ENCODE measurements at regions not wholly inside any gene's neighbourhood (a gene's known extent, or its start where the extent isn't known, plus 50 kb on each side); places are given as distances from the start of the nearest gene placed in this dataset.
"Not testable (repeated sequence)": the region's sequence is repeated elsewhere in the genome, so short reads cannot be mapped to it uniquely, and the experiment has no call there.

DNA sequence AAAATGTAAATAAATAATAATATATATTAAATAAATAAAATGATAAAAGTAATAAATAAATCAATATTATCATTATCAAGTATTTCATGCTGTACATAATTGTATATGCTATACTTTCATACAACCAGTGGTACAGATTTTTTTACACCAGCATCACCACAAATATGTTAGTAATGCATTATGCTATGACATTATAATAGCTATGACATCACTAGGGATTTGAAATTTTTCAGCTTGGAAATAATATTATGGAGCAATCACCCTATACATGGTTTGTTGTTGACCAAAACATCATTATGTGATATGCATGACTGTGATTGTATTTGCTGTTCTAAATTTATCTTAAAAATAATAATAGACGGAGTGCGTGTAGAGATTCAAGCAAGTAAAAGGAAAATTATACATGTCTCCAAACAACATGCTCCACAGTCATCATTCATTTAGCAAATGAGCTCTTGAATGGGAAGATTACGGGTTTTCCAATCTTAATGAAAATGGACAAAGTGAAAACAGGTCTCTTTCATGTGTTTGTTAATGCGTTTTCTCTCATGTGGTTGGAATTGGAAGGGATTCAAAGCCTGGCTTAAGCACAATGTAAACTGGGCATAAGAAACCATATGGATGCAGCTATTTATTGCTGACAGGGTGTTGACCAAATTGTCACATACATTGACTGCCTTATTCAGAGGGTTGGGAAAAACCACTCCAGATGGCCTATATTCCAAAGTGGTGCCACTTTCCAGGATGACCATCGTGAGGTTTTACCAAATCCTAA lies 643.0 kb upstream of the RGMB start:
- ATAC-seq (replicated peaks), result no peak
- no peak overlapping the region for H3K27ac Mint-ChIP-seq
- H3K9me3 Mint-ChIP-seq, result no peaks in the 10 kb centered on the region
- no peaks in the 10 kb centered on the region for H3K36me3 Mint-ChIP-seq (ENCODE audit: low read depth)
- no peak overlapping the region for H3K4me3 Mint-ChIP-seq
- H3K4me1 Mint-ChIP-seq, result no peaks in the 10 kb centered on the region
- H3K27me3 Mint-ChIP-seq, result peaks cover 4% of the 10 kb centered on the region

DNA sequence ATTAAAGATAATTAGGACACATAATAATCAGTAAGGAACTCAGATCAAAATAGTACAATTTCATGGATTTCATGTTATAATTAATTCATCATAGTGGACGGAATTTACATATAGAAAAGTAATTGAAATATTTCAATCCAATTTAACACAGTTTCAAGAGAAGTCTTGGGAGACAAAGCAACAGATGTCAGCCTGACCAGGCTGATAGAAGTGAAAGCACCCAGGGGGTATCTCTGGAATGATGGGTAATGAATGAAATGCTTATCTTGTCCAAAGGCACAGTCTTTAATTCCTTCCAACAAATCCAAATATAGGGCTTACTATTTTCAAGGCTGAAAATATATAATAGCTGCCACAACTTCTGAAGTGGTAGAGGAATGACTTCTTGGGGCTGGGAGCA lies 629.3 kb upstream of the RGMB start:
- no peaks in the 10 kb centered on the region for H3K9me3 Mint-ChIP-seq
- H3K36me3 Mint-ChIP-seq (ENCODE audit: low read depth), result no peaks in the 10 kb centered on the region
- no peak overlapping the region for H3K4me3 Mint-ChIP-seq
- H3K4me1 Mint-ChIP-seq, result no peaks in the 10 kb centered on the region
- no peak overlapping the region for H3K27ac Mint-ChIP-seq
- no peak for ATAC-seq (replicated peaks)
- H3K27me3 Mint-ChIP-seq, result no peaks in the 10 kb centered on the region

DNA sequence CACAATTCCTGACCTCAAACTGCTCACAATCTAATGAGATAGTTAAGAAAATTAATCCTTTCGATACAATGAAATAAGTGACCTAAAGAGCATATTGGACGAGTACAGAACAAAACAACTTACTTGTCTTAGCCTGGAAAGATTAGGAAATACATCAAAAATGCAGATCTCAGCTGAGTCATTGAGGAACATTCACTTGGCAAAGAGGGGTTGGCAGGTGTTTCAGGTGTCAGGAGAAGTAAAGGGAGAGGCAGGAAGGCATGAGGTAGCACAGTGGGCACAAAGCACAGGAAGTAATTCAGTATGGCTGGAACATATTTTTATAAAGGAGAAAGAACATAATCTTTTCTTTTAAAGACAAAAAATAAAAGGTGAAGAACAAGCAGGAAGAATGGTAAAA lies 628.8 kb upstream of the RGMB start:
- Mint-ChIP-seq H3K36me3 (ENCODE audit: low read depth) (no peaks in the 10 kb centered on the region), H3K27me3 (no peaks in the 10 kb centered on the region), H3K4me3 (no peak overlapping the region), H3K27ac (no peak overlapping the region), H3K4me1 (no peaks in the 10 kb centered on the region), H3K9me3 (no peaks in the 10 kb centered on the region)
- no peak for ATAC-seq (replicated peaks)

DNA sequence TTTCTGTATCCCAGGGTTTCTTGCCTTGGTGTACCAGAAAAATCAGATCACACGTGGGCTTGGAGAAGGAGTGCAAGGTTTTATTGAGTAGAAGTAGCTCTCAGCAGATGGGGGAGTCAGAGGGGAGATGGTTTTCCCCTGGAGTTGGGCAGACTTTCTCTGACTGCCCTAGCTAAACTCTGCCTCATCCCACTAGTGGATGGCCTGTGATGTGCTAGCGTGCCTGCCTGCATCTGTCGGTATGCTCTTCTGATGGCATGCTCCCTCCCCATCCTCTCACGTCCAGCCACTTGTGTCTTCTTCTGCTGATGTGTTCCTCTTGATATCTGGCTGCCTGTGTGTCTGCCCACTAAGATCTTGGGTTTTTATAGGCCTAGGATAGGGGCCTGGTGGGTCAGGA lies 616.1 kb upstream of the RGMB start:
- no peaks in the 10 kb centered on the region for H3K36me3 Mint-ChIP-seq (ENCODE audit: low read depth)
- H3K9me3 Mint-ChIP-seq, result no peaks in the 10 kb centered on the region
- H3K27me3 Mint-ChIP-seq, result no peaks in the 10 kb centered on the region
- no peaks in the 10 kb centered on the region for H3K4me1 Mint-ChIP-seq
- ATAC-seq (replicated peaks), result no peak
- H3K27ac Mint-ChIP-seq, result no peak overlapping the region
- H3K4me3 Mint-ChIP-seq, result no peak overlapping the region

DNA sequence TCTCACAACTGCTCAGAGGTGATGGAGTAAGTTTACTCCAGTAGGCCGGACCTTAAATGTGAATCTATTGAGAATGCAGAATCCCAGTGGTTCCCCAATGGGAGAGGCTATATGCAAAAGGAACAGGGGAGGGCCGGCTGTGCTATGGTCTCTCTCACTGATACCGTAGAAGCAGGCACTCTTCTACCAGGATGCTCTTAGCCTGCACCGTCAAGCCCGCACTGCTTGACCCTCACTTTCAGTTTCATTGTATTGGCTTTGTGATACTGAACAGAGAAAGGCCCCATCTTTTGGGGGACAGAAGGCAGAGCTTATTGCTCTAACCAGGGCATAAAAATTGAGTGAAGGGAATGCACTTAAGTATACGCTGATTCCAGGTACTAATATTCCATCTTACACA lies 615.0 kb upstream of the RGMB start:
- Mint-ChIP-seq H3K27ac (no peak overlapping the region), H3K9me3 (no peaks in the 10 kb centered on the region), H3K4me3 (no peak overlapping the region), H3K4me1 (no peaks in the 10 kb centered on the region), H3K36me3 (ENCODE audit: low read depth) (no peaks in the 10 kb centered on the region), H3K27me3 (no peaks in the 10 kb centered on the region)
- no peak for ATAC-seq (replicated peaks)

DNA sequence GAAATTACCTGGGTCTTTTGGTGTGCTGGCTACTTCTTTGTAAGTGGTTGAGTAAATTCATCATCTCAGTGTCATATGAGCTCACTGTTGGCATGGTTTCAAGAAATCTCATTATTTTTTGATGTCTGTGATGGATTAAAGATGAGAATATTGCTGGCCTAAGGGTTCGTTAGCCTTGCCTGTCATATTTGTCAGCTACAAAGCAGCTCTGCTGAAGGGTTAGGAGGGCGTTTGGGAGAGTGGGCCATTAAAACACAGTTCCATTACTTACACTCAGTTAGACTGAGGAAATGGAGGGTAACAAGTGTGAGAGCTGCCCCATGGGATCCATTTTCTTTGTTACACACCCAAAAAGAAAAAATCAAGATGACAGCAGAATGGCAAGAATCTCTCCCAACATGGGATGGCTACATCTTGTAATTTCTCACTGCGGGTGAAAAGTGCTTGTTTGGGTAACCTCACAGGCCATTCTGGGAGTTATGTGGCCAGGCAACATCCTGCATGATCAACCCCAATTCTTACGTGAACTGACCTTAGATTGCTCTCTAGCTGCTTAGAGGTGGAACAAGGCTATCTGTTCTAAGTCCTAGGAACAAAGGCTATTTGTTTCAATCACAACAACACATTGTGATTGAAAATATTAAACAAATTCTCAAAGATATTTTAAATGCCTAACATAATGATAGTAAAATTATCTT lies 609.5 kb upstream of the RGMB start:
- H3K27ac Mint-ChIP-seq, result no peak overlapping the region
- H3K36me3 Mint-ChIP-seq (ENCODE audit: low read depth), result no peaks in the 10 kb centered on the region
- no peaks in the 10 kb centered on the region for H3K27me3 Mint-ChIP-seq
- no peak for ATAC-seq (replicated peaks)
- H3K4me1 Mint-ChIP-seq, result no peaks in the 10 kb centered on the region
- no peaks in the 10 kb centered on the region for H3K9me3 Mint-ChIP-seq
- no peak overlapping the region for H3K4me3 Mint-ChIP-seq

DNA sequence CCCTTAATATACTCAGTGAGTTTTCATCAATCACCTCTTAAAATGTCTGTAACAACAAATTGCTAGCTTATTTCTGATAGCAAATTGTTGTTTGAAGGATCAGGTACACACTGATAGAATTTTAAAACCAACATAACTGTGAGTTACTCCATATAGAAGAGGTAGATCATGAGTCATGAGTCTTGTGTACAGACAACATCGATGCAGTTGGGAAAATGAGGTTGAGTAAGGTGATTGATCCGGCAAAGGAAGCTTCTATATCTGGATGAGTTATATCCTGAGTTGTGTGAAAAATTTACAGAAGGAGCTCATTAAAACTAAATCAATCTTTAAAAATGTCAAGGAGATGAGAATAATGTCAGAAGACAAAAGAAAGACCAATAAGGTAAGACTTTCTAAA lies 604.6 kb upstream of the RGMB start:
- no peak for ATAC-seq (replicated peaks)
- Mint-ChIP-seq H3K27ac (no peak overlapping the region), H3K36me3 (ENCODE audit: low read depth) (no peaks in the 10 kb centered on the region), H3K9me3 (no peaks in the 10 kb centered on the region), H3K4me1 (no peaks in the 10 kb centered on the region), H3K27me3 (no peaks in the 10 kb centered on the region), H3K4me3 (no peak overlapping the region)

DNA sequence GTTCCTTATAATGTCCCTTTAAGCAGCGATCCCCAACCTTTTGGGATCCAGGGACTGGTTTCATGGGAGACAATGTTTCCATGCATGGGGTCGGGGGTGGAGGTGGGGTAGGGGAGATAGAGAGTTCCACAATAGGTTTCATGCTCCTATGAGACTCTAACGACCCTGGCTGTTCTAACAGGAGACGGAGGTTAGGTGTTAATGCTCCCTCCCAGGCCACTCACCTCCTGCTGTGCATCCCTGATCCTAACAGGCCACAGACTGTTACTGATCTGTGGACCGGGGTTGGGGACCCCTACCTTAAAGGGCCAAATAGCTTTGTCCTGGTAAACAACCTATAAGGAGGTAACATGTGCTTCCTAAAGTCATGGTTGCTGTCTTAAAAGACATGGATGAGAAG lies 602.5 kb upstream of the RGMB start:
- H3K9me3 Mint-ChIP-seq, result no peaks in the 10 kb centered on the region
- H3K27me3 Mint-ChIP-seq, result no peaks in the 10 kb centered on the region
- H3K4me3 Mint-ChIP-seq, result no peak overlapping the region
- no peak for ATAC-seq (replicated peaks)
- no peaks in the 10 kb centered on the region for H3K4me1 Mint-ChIP-seq
- no peaks in the 10 kb centered on the region for H3K36me3 Mint-ChIP-seq (ENCODE audit: low read depth)
- H3K27ac Mint-ChIP-seq, result no peak overlapping the region

DNA sequence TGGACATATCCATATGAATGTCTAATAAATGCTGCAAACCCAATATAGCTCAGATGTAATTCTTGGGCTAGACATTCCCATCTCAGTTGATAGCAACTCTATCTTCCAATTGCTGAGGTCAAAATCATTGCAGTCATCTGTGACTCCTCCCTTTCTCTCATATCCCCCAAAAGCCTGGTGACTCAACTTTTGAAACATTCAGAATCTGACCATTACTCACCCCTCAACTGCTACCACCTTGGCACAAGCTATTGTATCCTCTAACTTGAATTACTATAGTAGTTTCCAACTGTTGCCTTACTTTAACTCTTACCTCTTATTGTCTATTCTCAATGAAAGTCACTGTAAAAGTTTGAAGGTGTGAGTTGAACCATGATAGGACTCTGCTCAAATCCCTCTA lies 600.1 kb upstream of the RGMB start:
- Mint-ChIP-seq H3K36me3 (ENCODE audit: low read depth) (no peaks in the 10 kb centered on the region), H3K27ac (no peak overlapping the region), H3K27me3 (peaks cover 7% of the 10 kb centered on the region), H3K4me3 (no peak overlapping the region), H3K4me1 (no peaks in the 10 kb centered on the region), H3K9me3 (no peaks in the 10 kb centered on the region)
- no peak for ATAC-seq (replicated peaks)

DNA sequence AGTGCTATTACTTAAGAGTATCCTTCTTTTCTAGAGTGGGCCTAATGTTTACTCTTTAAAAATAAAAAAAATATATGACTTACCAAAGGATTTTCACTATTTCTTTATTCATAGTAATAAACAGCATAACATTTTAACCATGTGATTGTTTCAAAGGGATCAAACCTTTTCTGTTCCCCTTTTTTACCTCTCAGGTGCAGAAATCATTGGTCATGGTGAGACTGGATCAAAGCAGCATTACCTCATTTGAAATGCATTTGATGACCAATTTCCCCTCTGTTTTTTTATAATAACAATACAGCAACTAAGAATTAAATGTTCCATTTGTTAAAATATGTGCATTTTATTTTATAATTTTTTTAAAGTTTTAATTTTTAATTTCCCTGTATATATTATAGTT lies 598.0 kb upstream of the RGMB start:
- H3K4me1 Mint-ChIP-seq, result no peaks in the 10 kb centered on the region
- peaks cover 7% of the 10 kb centered on the region for H3K27me3 Mint-ChIP-seq
- no peak overlapping the region for H3K4me3 Mint-ChIP-seq
- no peaks in the 10 kb centered on the region for H3K9me3 Mint-ChIP-seq
- H3K27ac Mint-ChIP-seq, result no peak overlapping the region
- H3K36me3 Mint-ChIP-seq (ENCODE audit: low read depth), result no peaks in the 10 kb centered on the region
- no peak for ATAC-seq (replicated peaks)

DNA sequence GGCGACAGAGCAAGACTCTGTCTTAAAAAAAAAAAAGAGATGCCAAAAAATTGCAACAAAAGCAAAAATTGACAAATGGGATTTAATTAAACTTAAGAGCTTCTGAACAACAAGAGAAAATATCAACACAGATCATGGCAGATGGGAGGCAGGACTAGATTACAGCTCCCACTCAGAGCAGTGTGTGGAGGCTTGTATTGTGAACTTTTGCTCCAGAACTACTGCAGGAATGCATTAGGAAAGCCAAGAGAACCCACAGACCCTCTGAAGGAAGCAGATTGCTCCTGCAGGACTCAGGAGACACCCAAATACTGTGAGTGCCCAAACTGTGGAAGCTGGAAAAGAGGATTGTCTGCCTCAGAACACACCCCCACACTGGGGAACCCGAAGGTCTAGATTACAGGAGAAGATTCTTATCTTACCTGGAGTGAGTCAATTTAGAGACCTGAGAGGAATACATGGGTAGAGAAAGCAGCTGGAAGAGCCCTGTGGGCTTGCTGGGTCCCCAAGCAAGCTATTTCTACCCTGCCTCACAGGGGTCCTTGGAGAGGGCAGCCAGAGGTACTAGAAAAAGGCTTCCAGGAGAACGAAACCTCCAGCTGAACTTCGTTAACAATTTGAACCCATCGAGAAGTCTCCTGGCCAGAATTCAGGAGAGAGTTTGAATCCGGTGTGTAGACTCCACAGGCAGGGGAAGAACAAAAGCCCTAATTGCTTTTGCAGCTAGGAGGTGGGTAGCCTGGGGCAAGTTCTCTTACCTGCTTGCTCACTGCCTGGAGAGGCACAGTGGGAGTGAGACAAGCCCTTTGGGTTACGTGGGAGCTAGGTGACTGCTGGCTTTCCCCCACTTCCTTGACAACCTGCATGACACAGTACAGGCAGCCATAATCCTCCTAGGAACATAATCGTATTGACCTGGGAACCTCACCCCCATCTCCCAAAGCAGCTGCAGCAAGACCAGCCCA lies 593.4 kb upstream of the RGMB start:
- no peak for ATAC-seq (replicated peaks)
- peaks cover 7% of the 10 kb centered on the region for H3K27me3 Mint-ChIP-seq
- no peak overlapping the region for H3K4me3 Mint-ChIP-seq
- H3K9me3 Mint-ChIP-seq, result peaks cover 6% of the 10 kb centered on the region
- H3K4me1 Mint-ChIP-seq, result no peaks in the 10 kb centered on the region
- no peak overlapping the region for H3K27ac Mint-ChIP-seq
- H3K36me3 Mint-ChIP-seq (ENCODE audit: low read depth), result no peaks in the 10 kb centered on the region

DNA sequence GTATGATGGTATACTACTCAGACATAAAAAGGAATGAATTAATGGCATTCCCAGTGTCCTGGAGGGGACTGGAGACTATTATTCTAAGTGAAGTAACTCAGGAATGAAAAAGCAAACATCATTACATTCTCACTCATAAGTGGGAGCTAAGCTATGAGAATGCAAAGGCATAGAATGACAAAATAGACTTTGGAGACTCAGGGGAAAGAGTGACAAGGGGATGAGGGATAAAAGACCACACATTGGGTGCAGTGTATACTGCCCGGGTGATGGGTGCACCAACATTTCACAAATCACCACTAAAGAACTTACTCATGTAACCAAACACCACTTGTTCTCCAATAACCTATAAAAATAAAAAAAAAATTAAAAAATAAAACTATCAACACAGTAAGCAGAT lies 587.3 kb upstream of the RGMB start:
- H3K27me3 Mint-ChIP-seq, result no peaks in the 10 kb centered on the region
- H3K9me3 Mint-ChIP-seq, result peaks cover 2% of the 10 kb centered on the region
- no peak overlapping the region for H3K4me3 Mint-ChIP-seq
- H3K27ac Mint-ChIP-seq, result no peak overlapping the region
- H3K36me3 Mint-ChIP-seq (ENCODE audit: low read depth), result no peaks in the 10 kb centered on the region
- no peaks in the 10 kb centered on the region for H3K4me1 Mint-ChIP-seq
- no peak for ATAC-seq (replicated peaks)

DNA sequence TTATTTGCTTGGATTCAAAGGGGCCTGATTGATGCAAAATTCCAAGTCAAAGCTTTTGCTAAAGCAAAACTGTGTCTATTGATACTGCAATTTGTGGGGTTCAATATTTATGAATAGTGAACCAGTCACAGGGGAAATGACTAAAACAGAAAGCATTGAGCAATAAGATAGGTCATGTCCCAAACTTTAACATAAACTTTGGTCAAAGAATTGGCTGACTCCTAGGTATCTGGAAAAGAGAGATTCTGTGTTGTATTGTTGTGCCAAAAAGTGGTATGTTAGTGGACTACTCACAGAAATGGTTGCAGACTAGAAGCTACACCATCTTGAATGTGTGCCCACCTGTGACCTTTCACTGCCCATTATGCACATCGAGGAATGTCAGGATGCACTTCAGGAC lies 585.5 kb upstream of the RGMB start:
- Mint-ChIP-seq H3K36me3 (ENCODE audit: low read depth) (no peaks in the 10 kb centered on the region), H3K4me1 (no peaks in the 10 kb centered on the region), H3K27me3 (no peaks in the 10 kb centered on the region), H3K27ac (no peak overlapping the region), H3K4me3 (no peak overlapping the region), H3K9me3 (no peaks in the 10 kb centered on the region)
- ATAC-seq (replicated peaks), result no peak

DNA sequence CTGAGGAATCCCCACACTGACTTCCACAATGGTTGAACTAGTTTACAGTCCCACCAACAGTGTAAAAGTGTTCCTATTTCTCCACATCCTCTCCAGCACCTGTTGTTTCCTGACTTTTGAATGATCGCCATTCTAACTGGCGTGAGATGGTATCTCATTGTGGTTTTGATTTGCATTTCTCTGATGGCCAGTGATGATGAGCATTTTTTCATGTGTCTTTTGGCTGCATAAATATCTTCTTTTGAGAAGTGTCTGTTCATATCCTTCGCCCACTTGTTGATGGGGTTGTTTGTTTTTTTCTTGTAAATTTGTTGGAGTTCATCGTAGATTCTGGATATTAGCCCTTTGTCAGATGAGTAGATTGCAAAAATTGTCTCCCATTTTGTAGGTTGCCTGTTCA lies 583.1 kb upstream of the RGMB start:
- H3K4me3 Mint-ChIP-seq; H3K27ac Mint-ChIP-seq; H3K4me1 Mint-ChIP-seq; H3K9me3 Mint-ChIP-seq; H3K27me3 Mint-ChIP-seq; H3K36me3 Mint-ChIP-seq (ENCODE audit: low read depth); ATAC-seq (replicated peaks): not testable (repeated sequence)

All from activated T-helper 17 cell treated with anti-CD3 and anti-CD28 coated beads, Interleukin-2, amount 50 U/mL, for 72 hours (primary cell).